Peyer's patch (tissue), 4 donors: ENCODE measurements at regions not wholly inside any gene's neighbourhood (a gene's known extent, or its start where the extent isn't known, plus 50 kb on each side); places are given as distances from the start of the nearest gene placed in this dataset.

Experiments
- DNase-seq, 3 donors: peaks; one replicate each; pipeline ENCODE4 v3.0.0-alpha.2; 2017 to 2019
- H3K27ac ChIP-seq, 4 donors: fragments of 200-600 bp; sonication (generic); one replicate each; pipeline ENCODE4 v1.5.1; 2016 to 2019
- H3K27me3 ChIP-seq, 2 donors: fragments of 200-600 bp; sonication (generic); one replicate each; pipeline ENCODE4 v1.5.1; 2019
- H3K36me3 ChIP-seq, 3 donors: fragments of 200-600 bp; sonication (generic); one replicate each; pipeline ENCODE4 v1.5.1; 2016 to 2019
- H3K4me1 ChIP-seq, 4 donors: fragments of 200-600 bp; sonication (generic); one replicate each; pipeline ENCODE4 v1.5.1; 2016 to 2019
- H3K4me3 ChIP-seq, 4 donors: fragments of 200-600 bp; sonication (generic); 1 replicate in 3 of 4; 2 replicates in 1 of 4; pipeline ENCODE4 v1.5.1; 2016 to 2019; ENCODE audit warnings: mild to moderate bottlenecking in 1 of 4
- H3K9me3 ChIP-seq, 4 donors: fragments of 200-600 bp; sonication (generic); one replicate each; pipeline ENCODE4 v1.5.1; 2016 to 2019; ENCODE audit warnings: mild to moderate bottlenecking in 1 of 4
- POLR2A ChIP-seq, 2 donors: fragments of 450-650 bp; IDR thresholded peaks; one replicate each; pipeline ENCODE4 v1.5.1; 2017; ENCODE audit warnings: antibody characterized with exemption in 2 of 2, mild to moderate bottlenecking in 2 of 2, moderate library complexity in 2 of 2
- TF ChIP-seq, protein P1 (sequence below), 6 experiments: fragments of 450-650 bp in 4 of 6; fragments of 200-600 bp in 2 of 6; sonication (generic) in 1 of 6; IDR thresholded peaks; one replicate each; pipeline ENCODE4 v1.5.1; 2017 to 2019; ENCODE audit warnings: antibody characterized with exemption in 6 of 6, mild to moderate bottlenecking in 3 of 6, moderate library complexity in 1 of 6

DNA sequence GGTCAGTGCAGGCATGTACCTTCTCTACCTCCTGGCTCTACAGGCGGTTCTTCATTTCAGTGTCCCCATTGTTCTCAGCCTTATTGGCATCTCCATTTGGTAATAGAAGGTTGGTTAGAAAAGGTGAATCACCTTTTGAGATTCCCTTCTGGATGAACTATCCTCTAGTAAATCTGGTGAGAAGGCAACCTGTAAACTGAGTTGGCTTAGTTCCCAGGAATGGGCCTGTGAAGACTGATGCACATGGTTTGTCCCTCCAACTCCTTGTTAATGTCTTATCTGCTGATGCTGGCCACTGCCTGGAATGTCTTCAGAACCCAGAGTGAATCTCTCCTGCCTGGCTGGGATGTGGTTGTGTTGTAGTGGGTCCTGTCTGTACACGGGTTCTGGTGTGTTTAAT lies 143.4 kb upstream of the WDR1 start:
- Histone ChIP-seq H3K4me3 (no peak overlapping the region), H3K27me3 (no peaks in the 10 kb centered on the region), H3K27ac (no peak overlapping the region), H3K9me3 (no peaks in the 10 kb centered on the region), H3K36me3 (no peaks in the 10 kb centered on the region), H3K4me1 (no peaks in the 10 kb centered on the region)
- no peak for DNase-seq
- TF ChIP-seq, protein P1, sequence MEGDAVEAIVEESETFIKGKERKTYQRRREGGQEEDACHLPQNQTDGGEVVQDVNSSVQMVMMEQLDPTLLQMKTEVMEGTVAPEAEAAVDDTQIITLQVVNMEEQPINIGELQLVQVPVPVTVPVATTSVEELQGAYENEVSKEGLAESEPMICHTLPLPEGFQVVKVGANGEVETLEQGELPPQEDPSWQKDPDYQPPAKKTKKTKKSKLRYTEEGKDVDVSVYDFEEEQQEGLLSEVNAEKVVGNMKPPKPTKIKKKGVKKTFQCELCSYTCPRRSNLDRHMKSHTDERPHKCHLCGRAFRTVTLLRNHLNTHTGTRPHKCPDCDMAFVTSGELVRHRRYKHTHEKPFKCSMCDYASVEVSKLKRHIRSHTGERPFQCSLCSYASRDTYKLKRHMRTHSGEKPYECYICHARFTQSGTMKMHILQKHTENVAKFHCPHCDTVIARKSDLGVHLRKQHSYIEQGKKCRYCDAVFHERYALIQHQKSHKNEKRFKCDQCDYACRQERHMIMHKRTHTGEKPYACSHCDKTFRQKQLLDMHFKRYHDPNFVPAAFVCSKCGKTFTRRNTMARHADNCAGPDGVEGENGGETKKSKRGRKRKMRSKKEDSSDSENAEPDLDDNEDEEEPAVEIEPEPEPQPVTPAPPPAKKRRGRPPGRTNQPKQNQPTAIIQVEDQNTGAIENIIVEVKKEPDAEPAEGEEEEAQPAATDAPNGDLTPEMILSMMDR (IDR thresholded peaks at IDR 0.05): no peak
- TF ChIP-seq POLR2A (IDR thresholded peaks at IDR 0.05): no peak

DNA sequence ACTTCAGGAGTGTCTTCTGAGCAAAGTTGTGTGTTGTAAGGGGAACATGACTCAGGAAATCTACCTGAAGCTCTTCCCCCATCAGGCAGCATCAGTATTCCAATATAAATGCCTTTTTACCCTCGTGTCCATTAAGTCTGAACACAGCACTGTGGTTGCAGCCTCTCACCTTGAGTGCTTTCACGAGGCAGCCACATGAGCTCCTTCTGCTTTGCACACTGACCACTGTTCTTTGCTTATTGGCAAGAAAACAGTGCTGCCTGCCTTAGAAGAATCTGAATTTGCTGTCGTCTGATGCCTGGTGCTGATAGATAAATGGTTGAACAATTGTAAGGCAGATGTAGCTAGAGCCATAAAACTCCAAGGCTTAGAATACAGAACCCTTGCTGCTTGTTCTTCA lies 139.6 kb upstream of the WDR1 start:
- no peak overlapping the region for H3K27ac ChIP-seq
- H3K4me3 ChIP-seq: no peak overlapping the region
- no peaks in the 10 kb centered on the region for H3K36me3 ChIP-seq
- no peaks in the 10 kb centered on the region for H3K9me3 ChIP-seq
- TF ChIP-seq POLR2A (IDR thresholded peaks at IDR 0.05): no peak
- TF ChIP-seq, protein P1 (IDR thresholded peaks at IDR 0.05): no peak
- no peak for DNase-seq
- H3K4me1 ChIP-seq: no peaks in the 10 kb centered on the region
- H3K27me3 ChIP-seq: no peaks in the 10 kb centered on the region

DNA sequence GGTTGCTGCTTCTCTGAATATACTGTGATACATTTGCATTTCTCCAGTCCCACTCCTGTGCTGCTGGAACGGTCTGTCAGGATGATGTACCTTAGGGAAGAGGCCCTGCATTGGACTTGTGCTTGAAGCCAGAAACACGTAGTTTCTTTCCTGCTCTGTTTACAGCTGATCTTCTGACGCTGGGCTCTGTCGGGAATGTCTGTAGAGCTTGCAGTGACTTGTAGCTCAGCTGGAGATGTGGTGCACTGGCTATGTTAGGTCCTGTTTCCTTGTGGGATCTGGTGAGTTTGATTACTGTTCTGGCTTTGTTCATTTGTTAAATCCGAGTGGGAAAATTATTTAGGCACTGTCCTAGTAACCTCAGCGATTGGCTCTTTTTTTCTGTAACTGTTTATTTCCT lies 137.2 kb upstream of the WDR1 start:
- Histone ChIP-seq H3K4me1 (no peaks in the 10 kb centered on the region), H3K4me3 (no peak overlapping the region), H3K36me3 (no peaks in the 10 kb centered on the region), H3K27me3 (no peaks in the 10 kb centered on the region), H3K27ac (no peak overlapping the region), H3K9me3 (no peaks in the 10 kb centered on the region)
- TF ChIP-seq, protein P1 (IDR thresholded peaks at IDR 0.05): no peak
- no peak for TF ChIP-seq POLR2A (IDR thresholded peaks at IDR 0.05)
- DNase-seq: no peak

DNA sequence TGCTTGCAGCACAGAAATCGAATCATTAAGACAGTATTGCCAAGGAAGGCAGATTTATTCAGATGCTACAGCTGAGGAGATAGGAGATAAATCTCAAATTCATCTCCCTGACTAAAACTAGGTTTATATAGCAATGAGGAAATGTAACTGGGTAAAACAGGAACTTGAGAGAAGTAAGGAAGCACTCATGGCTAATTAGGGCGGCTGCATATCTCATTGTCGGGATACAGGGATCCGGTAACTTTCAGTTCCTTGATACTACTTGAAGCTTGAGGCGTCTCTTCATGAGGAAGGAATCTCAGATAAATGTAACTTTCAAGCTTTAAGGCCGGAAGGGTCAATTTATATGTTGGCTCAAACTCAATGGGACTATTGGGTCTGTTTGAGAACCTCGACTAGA lies 129.2 kb upstream of the WDR1 start:
- Histone ChIP-seq H3K9me3 (no peaks in the 10 kb centered on the region), H3K27me3 (no peaks in the 10 kb centered on the region), H3K4me1 (no peaks in the 10 kb centered on the region), H3K4me3 (no peak overlapping the region), H3K36me3 (no peaks in the 10 kb centered on the region), H3K27ac (no peak overlapping the region)
- no peak for TF ChIP-seq POLR2A (IDR thresholded peaks at IDR 0.05)
- TF ChIP-seq, protein P1 (IDR thresholded peaks at IDR 0.05): no peak
- DNase-seq: no peak

DNA sequence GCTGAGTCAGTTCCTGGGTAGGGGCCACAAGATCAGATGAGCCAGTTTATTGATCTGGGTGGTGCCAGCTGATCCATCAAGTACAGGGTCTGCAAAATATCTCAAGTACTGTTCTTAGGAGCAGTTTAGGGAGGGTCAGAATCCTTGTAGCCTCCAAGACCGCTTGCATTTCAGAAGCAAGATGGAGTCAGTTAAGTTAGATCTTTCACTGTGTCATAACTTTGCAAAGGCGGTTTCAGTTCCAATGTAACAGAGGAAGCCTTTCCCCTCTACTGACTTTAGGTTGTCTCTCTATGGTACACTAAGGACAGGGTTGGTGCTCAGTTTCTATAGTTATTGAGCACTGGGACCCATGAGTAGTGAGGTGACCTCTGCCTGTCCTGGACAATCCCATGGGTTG lies 127.3 kb upstream of the WDR1 start:
- Histone ChIP-seq H3K36me3 (no peaks in the 10 kb centered on the region), H3K4me3 (no peak overlapping the region), H3K9me3 (no peaks in the 10 kb centered on the region), H3K27ac (no peak overlapping the region), H3K27me3 (no peaks in the 10 kb centered on the region), H3K4me1 (no peaks in the 10 kb centered on the region)
- no peak for DNase-seq
- TF ChIP-seq, protein P1 (IDR thresholded peaks at IDR 0.05): no peak
- no peak for TF ChIP-seq POLR2A (IDR thresholded peaks at IDR 0.05)

DNA sequence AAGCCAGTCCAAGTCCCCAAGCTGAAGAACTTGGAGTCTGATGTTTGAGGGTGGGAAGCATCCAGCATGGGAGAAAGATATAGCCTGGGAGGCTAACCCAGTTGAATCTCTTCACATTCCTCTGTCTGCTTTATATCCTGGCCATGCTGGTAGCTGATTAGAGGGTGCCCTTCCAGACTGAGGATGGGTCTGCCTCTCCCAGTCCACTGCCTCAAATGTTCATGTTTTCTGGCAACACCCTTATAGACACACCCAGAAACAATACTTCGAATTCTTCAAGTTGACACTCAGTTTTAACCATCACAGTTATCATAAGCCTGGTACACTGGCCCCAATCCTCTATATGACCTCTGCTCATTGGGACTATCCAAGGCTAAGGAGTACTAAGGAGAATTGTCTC lies 124.1 kb upstream of the WDR1 start:
- DNase-seq: no peak
- H3K27me3 ChIP-seq: no peaks in the 10 kb centered on the region
- no peak overlapping the region for H3K4me3 ChIP-seq
- H3K36me3 ChIP-seq: no peaks in the 10 kb centered on the region
- no peak for TF ChIP-seq POLR2A (IDR thresholded peaks at IDR 0.05)
- TF ChIP-seq, protein P1 (IDR thresholded peaks at IDR 0.05): no peak
- H3K4me1 ChIP-seq: no peaks in the 10 kb centered on the region
- no peak overlapping the region for H3K27ac ChIP-seq
- H3K9me3 ChIP-seq: no peaks in the 10 kb centered on the region
